CD4-positive, alpha-beta T cell (primary cell): ENCODE measurements at regions not wholly inside any gene's neighbourhood (a gene's known extent, or its start where the extent isn't known, plus 50 kb on each side); places are given as distances from the start of the nearest gene placed in this dataset.

Experiments used
- ATAC-seq: fragments of 200-7000 bp; cut with Tn5 transposase; one replicate; pipeline ENCODE4 v1.10.0; 2022; ENCODE audit warnings: mild to moderate bottlenecking; ENCODE audit not compliant: poor library complexity
- CTCF ChIA-PET: fragments of 350-600 bp; sonication (Branson Sonifier 250); formaldehyde crosslinking; loops from one replicate; lab custom pipeline; 2021; ENCODE audit warnings: antibody characterized with exemption, inconsistent platforms; lab: Charles Lee
- POLR2A ChIA-PET: fragments of 350-600 bp; sonication (Branson Sonifier 250); formaldehyde crosslinking; loops from one replicate; lab custom pipeline; 2021; ENCODE audit warnings: antibody characterized with exemption, inconsistent platforms; lab: Charles Lee
- DNase-seq, 14 experiments: peaks; one replicate each; pipeline ENCODE4 v3.0.0-alpha.2; 2013 to 2020; ENCODE audit warnings: mixed read lengths in 2 of 14
- H3K27ac ChIP-seq, 2 donors: one replicate each; pipeline versions ENCODE4 v1.5.1 to v1.7.0; 2013; ENCODE audit warnings: low read length in 2 of 2, low read depth in 1 of 2, mild to moderate bottlenecking in 1 of 2
- H3K27me3 ChIP-seq, 2 experiments: 1 replicate in 1 of 2; 2 replicates in 1 of 2; pipeline versions ENCODE4 v1.6.1 to v1.7.0; 2013; ENCODE audit warnings: low read length in 2 of 2, control low read depth in 1 of 2, mild to moderate bottlenecking in 1 of 2, moderate library complexity in 1 of 2; ENCODE audit not compliant: insufficient read depth in 2 of 2, control insufficient read depth in 1 of 2
- H3K36me3 ChIP-seq: one replicate; pipeline ENCODE4 v1.6.1; 2013; ENCODE audit warnings: low read length, control low read depth; ENCODE audit not compliant: insufficient read depth
- H3K4me1 ChIP-seq: one replicate; pipeline ENCODE4 v1.6.1; 2013; ENCODE audit warnings: low read length, control low read depth; ENCODE audit not compliant: insufficient read depth
- H3K4me3 ChIP-seq: one replicate; pipeline ENCODE4 v1.5.1; 2013; ENCODE audit warnings: mild to moderate bottlenecking, low read length, moderate library complexity
- H3K9me3 ChIP-seq, 2 experiments: 1 replicate in 1 of 2; 2 replicates in 1 of 2; pipeline versions ENCODE4 v1.6.1 to v1.7.0; 2013; ENCODE audit warnings: low read length in 2 of 2, mild to moderate bottlenecking in 2 of 2, control low read depth in 1 of 2, moderate library complexity in 1 of 2; ENCODE audit not compliant: control insufficient read depth in 1 of 2, insufficient read depth in 1 of 2
- H3K27ac Mint-ChIP-seq: one replicate; pipeline ENCODE4 v1.8.0; 2020; ENCODE audit warnings: mixed read lengths
- H3K27me3 Mint-ChIP-seq: one replicate; pipeline ENCODE4 v1.8.0; 2021; ENCODE audit warnings: mixed read lengths
- H3K36me3 Mint-ChIP-seq: one replicate; pipeline ENCODE4 v1.8.0; 2021; ENCODE audit warnings: low read depth, mixed read lengths
- H3K4me1 Mint-ChIP-seq: one replicate; pipeline ENCODE4 v1.8.0; 2021; ENCODE audit warnings: low read depth, mixed read lengths
- H3K4me3 Mint-ChIP-seq: one replicate; pipeline ENCODE4 v1.8.0; 2020; ENCODE audit warnings: mild to moderate bottlenecking, mixed read lengths
- H3K9me3 Mint-ChIP-seq: one replicate; pipeline ENCODE4 v1.8.0; 2020; ENCODE audit warnings: mixed read lengths
- intact Hi-C, 2 experiments: fragments of 100-400 bp; cut with DNase I in 1 of 2; cut with micrococcal nuclease in 1 of 2; formaldehyde crosslinking; loops; one replicate each; pipeline versions ENCODE4 v1.15.1 to v1.9.0; 2023 to 2025; cut with DNase I, micrococcal nuclease
- TF ChIP-seq, protein P1 (sequence below): fragments of 200-600 bp; IDR thresholded peaks from one replicate; pipeline ENCODE4 v1.8.0; 2022; ENCODE audit warnings: antibody characterized with exemption, mild to moderate bottlenecking

DNA sequence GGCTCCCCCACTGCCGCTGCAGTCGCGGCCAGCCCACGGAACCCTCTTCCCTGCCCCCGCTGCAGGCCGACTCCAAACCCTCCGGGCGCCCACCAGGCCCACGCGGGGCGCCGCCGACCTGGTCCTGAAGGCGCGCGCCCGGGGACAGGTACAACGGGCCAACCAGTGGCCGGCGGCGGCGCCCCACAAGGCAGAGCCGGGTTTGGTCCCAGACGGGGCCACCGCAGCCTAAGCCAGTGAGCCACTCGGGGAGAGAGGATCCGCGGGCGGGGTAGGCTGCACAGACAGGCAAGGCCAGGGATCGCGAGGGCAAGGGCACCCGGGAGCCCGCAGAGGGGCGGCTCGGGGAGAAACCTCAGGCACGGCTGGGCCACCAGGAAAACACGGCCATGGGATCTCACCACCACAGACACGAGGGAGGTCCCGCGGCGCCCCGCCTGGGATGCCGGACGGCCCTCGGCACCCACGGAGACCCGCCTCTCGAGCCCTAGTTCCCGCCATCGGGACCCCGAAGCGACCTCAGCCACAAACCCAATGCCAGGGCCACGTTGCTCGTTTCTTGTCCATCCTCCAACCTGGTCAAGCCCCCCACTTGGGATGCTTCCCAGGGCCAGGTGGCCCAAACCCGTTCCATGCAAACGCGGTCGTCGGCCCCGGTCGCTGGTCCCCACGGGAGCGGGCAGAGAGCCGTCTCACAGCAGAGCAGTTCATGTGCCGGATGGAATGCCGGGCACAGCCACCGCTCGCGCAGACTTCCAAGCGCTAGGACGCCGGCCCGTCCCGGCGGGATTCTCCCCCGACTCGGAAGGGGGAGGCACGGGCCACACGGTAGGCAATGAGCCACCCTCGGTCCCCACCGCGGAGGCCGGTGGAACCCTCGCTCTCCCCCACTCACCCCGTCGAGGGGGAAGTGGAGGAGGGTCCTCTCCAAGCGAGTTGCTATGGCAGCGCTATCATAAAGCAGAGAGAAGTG lies 1956.6 kb upstream of the DEFB115 start:
- no peaks in the 10 kb centered on the region for H3K36me3 ChIP-seq
- H3K4me1 ChIP-seq: no peaks in the 10 kb centered on the region
- POLR2A ChIA-PET: no interaction called here
- no peak overlapping the region for H3K27ac ChIP-seq
- CTCF ChIA-PET: no interaction called here
- TF ChIP-seq, protein P1, sequence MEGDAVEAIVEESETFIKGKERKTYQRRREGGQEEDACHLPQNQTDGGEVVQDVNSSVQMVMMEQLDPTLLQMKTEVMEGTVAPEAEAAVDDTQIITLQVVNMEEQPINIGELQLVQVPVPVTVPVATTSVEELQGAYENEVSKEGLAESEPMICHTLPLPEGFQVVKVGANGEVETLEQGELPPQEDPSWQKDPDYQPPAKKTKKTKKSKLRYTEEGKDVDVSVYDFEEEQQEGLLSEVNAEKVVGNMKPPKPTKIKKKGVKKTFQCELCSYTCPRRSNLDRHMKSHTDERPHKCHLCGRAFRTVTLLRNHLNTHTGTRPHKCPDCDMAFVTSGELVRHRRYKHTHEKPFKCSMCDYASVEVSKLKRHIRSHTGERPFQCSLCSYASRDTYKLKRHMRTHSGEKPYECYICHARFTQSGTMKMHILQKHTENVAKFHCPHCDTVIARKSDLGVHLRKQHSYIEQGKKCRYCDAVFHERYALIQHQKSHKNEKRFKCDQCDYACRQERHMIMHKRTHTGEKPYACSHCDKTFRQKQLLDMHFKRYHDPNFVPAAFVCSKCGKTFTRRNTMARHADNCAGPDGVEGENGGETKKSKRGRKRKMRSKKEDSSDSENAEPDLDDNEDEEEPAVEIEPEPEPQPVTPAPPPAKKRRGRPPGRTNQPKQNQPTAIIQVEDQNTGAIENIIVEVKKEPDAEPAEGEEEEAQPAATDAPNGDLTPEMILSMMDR: no peak
- no peaks in the 10 kb centered on the region for H3K4me1 Mint-ChIP-seq
- intact Hi-C loops: no loop called here
- H3K36me3 Mint-ChIP-seq: peaks cover 21% of the 10 kb centered on the region
- DNase-seq: no peak
- H3K27me3 ChIP-seq: no peaks in the 10 kb centered on the region
- no peak overlapping the region for H3K4me3 ChIP-seq
- no peak overlapping the region for H3K4me3 Mint-ChIP-seq
- no peaks in the 10 kb centered on the region for H3K27me3 Mint-ChIP-seq
- no peak for ATAC-seq
- H3K27ac Mint-ChIP-seq: no peak overlapping the region
- H3K9me3 ChIP-seq: peaks cover 13 to 77% of the 10 kb centered on the region in 2 experiments
- peaks cover 21% of the 10 kb centered on the region for H3K9me3 Mint-ChIP-seq

DNA sequence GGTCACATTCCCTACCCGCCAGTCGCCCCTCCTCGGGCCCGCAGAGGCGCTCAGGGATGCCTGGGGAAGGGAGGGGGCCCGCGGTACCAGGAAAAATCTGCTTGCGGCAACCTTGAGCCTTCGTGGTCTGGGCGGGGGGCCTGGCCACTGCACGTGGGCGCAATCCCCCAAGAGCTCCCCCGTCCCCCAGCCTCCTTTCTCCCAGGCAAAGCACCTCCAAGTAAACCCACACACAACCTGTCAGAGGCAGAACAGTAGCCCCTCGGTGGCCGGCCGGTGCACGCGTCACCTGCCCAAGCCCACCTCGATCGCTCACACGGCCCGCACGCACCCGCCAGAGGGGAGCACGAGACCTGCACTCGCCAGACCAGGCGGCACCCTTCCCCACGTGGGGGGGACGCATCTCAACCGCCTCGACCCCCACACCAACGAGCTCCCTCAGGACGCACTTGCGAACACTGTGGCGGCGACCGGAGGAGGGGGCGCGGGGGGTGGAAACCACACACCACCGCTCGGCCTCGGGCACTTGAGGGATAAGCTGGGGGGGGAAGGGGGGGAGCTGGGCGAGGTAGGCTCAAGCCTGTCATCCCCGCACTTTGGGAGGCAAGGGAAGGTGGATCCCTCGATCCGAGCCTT lies 1955.7 kb upstream of the DEFB115 start:
- Mint-ChIP-seq H3K4me3 (no peak overlapping the region), H3K27me3 (no peaks in the 10 kb centered on the region), H3K4me1 (no peaks in the 10 kb centered on the region), H3K9me3 (peaks cover 25% of the 10 kb centered on the region), H3K27ac (no peak overlapping the region), H3K36me3 (peaks cover 21% of the 10 kb centered on the region)
- CTCF ChIA-PET: no interaction called here
- POLR2A ChIA-PET: no interaction called here
- no peaks in the 10 kb centered on the region for H3K4me1 ChIP-seq
- H3K36me3 ChIP-seq: no peaks in the 10 kb centered on the region
- H3K9me3 ChIP-seq: peaks cover 16 to 73% of the 10 kb centered on the region in 2 experiments
- H3K27me3 ChIP-seq: no peaks in the 10 kb centered on the region
- no peak overlapping the region for H3K27ac ChIP-seq
- DNase-seq (no peak), ATAC-seq (no peak)
- TF ChIP-seq, protein P1: no peak
- intact Hi-C loops: no loop called here
- no peak overlapping the region for H3K4me3 ChIP-seq

DNA sequence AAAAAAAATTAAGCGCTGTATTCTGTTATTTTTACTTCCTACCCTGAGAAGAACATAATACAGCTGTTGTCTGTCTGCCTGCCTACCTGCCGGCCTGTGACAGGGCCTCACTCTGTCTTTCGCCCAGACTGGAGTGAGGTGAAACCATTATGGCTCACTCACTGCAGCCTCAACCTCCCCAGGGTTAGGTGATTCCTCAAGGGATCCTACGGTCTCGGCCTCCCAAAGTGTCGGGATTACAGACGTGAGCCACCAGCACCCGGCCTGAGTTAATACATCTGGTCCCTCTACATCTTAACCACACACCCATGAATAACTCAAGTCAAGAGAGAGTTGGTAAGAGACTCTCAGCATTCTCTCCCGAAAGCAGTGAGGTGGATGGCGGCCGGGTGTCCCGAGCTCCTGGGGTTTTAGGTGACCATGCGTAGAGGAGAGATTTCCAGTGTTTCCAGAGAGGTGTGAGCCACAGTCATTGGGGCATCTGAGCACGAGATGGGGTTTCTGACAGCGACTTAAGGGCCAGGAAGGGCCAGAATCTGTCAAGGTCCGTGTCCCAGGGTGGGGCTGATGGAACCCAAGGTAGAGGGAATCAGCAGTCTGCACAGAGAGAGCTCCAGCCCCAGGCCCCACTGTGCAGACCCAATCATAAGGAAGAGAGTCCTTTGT lies 1954.4 kb upstream of the DEFB115 start:
- H3K27ac ChIP-seq: no peak overlapping the region
- H3K36me3 Mint-ChIP-seq: peaks cover 23% of the 10 kb centered on the region
- H3K27me3 ChIP-seq: no peaks in the 10 kb centered on the region
- DNase-seq (no peak), ATAC-seq (no peak)
- H3K4me1 Mint-ChIP-seq: no peaks in the 10 kb centered on the region
- peaks cover 13 to 72% of the 10 kb centered on the region in 2 experiments for H3K9me3 ChIP-seq
- ChIA-PET POLR2A (no interaction called here), CTCF (no interaction called here)
- no peak overlapping the region for H3K4me3 Mint-ChIP-seq
- no peaks in the 10 kb centered on the region for H3K4me1 ChIP-seq
- H3K9me3 Mint-ChIP-seq: peaks cover 28% of the 10 kb centered on the region
- H3K4me3 ChIP-seq: no peak overlapping the region
- no peak overlapping the region for H3K27ac Mint-ChIP-seq
- no peaks in the 10 kb centered on the region for H3K36me3 ChIP-seq
- intact Hi-C loops: no loop called here
- TF ChIP-seq, protein P1: no peak
- H3K27me3 Mint-ChIP-seq: no peaks in the 10 kb centered on the region
